ENCODE measurements at regions not wholly inside any gene's neighbourhood (a gene's known extent, or its start where the extent isn't known, plus 50 kb on each side); places are given as distances from the start of the nearest gene placed in this dataset.

GRCh38 chr3:31244929-31245817 lies 287.6 kb upstream of the STT3B start:
- Histone ChIP-seq H3K9me3 (ENCODE audit: low read length) (no peaks in the 10 kb centered on the region), H3K4me3 (ENCODE audit: low read length) (no peak overlapping the region), H2AFZ (ENCODE audit: low read depth, low read length) (no peak overlapping the region), H3K27me3 (ENCODE audit: insufficient read depth, low read length) (no peaks in the 10 kb centered on the region), H3K4me1 (ENCODE audit: insufficient read depth, low read length) (peaks cover 2% of the 10 kb centered on the region), H3K36me3 (ENCODE audit: insufficient read depth, low read length) (no peaks in the 10 kb centered on the region)

- H3K4me3 ChIP-seq (ENCODE audit: low read length), result no peak overlapping the region
- no peak overlapping the region for H2AFZ ChIP-seq (ENCODE audit: low read depth, low read length)
- H3K4me1 ChIP-seq (ENCODE audit: insufficient read depth, low read length), result peaks cover 2% of the 10 kb centered on the region
- H3K9me3 ChIP-seq (ENCODE audit: low read length), result no peaks in the 10 kb centered on the region
- H3K36me3 ChIP-seq (ENCODE audit: insufficient read depth, low read length), result no peaks in the 10 kb centered on the region
- H3K27me3 ChIP-seq (ENCODE audit: insufficient read depth, low read length), result no peaks in the 10 kb centered on the region
These were observed 286.2 kb upstream of the STT3B start for GRCh38 chr3:31246293-31247062.

GRCh38 chr3:31247063-31247447 lies 285.7 kb upstream of the STT3B start:
- Histone ChIP-seq H3K27me3 (ENCODE audit: insufficient read depth, low read length) (no peaks in the 10 kb centered on the region), H3K4me1 (ENCODE audit: insufficient read depth, low read length) (peaks cover 2% of the 10 kb centered on the region), H2AFZ (ENCODE audit: low read depth, low read length) (no peak overlapping the region), H3K36me3 (ENCODE audit: insufficient read depth, low read length) (no peaks in the 10 kb centered on the region), H3K9me3 (ENCODE audit: low read length) (no peaks in the 10 kb centered on the region), H3K4me3 (ENCODE audit: low read length) (no peak overlapping the region)

GRCh38 chr3:31247850-31248562 lies 284.7 kb upstream of the STT3B start:
- H3K27me3 ChIP-seq (ENCODE audit: insufficient read depth, low read length), result no peaks in the 10 kb centered on the region
- no peaks in the 10 kb centered on the region for H3K9me3 ChIP-seq (ENCODE audit: low read length)
- H3K4me1 ChIP-seq (ENCODE audit: insufficient read depth, low read length), result peaks cover 2% of the 10 kb centered on the region
- no peak overlapping the region for H3K4me3 ChIP-seq (ENCODE audit: low read length)
- H2AFZ ChIP-seq (ENCODE audit: low read depth, low read length), result no peak overlapping the region
- no peaks in the 10 kb centered on the region for H3K36me3 ChIP-seq (ENCODE audit: insufficient read depth, low read length)

- Histone ChIP-seq H3K4me3 (ENCODE audit: low read length) (no peak overlapping the region), H3K4me1 (ENCODE audit: insufficient read depth, low read length) (peaks cover 2% of the 10 kb centered on the region), H2AFZ (ENCODE audit: low read depth, low read length) (no peak overlapping the region), H3K36me3 (ENCODE audit: insufficient read depth, low read length) (no peaks in the 10 kb centered on the region), H3K27me3 (ENCODE audit: insufficient read depth, low read length) (no peaks in the 10 kb centered on the region), H3K9me3 (ENCODE audit: low read length) (no peaks in the 10 kb centered on the region)
These were observed 284.1 kb upstream of the STT3B start for GRCh38 chr3:31248563-31248992.

- no peaks in the 10 kb centered on the region for H3K27me3 ChIP-seq (ENCODE audit: insufficient read depth, low read length)
- no peaks in the 10 kb centered on the region for H3K36me3 ChIP-seq (ENCODE audit: insufficient read depth, low read length)
These were observed 283.2 kb upstream of the STT3B start for GRCh38 chr3:31249545-31249944.

GRCh38 chr3:31250116-31250777 lies 282.5 kb upstream of the STT3B start:
- H2AFZ ChIP-seq (ENCODE audit: low read depth, low read length), result no peak overlapping the region
- H3K36me3 ChIP-seq (ENCODE audit: insufficient read depth, low read length), result no peaks in the 10 kb centered on the region
- H3K4me1 ChIP-seq (ENCODE audit: insufficient read depth, low read length), result peaks cover 2% of the 10 kb centered on the region
- H3K27me3 ChIP-seq (ENCODE audit: insufficient read depth, low read length), result no peaks in the 10 kb centered on the region
- H3K4me3 ChIP-seq (ENCODE audit: low read length), result no peak overlapping the region
- no peaks in the 10 kb centered on the region for H3K9me3 ChIP-seq (ENCODE audit: low read length)

More at GRCh38 chr3:31249545-31249944, 283.2 kb upstream of the STT3B start:
- H3K9me3 ChIP-seq (ENCODE audit: low read length), result no peaks in the 10 kb centered on the region
- H2AFZ ChIP-seq (ENCODE audit: low read depth, low read length), result no peak overlapping the region
- H3K4me3 ChIP-seq (ENCODE audit: low read length), result no peak overlapping the region
- peaks cover 2% of the 10 kb centered on the region for H3K4me1 ChIP-seq (ENCODE audit: insufficient read depth, low read length)

- Histone ChIP-seq H3K36me3 (ENCODE audit: insufficient read depth, low read length) (no peaks in the 10 kb centered on the region), H3K9me3 (ENCODE audit: low read length) (no peaks in the 10 kb centered on the region), H3K4me3 (ENCODE audit: low read length) (no peak overlapping the region), H2AFZ (ENCODE audit: low read depth, low read length) (no peak overlapping the region), H3K27me3 (ENCODE audit: insufficient read depth, low read length) (no peaks in the 10 kb centered on the region), H3K4me1 (ENCODE audit: insufficient read depth, low read length) (peaks cover 2% of the 10 kb centered on the region)
These were observed 281.6 kb upstream of the STT3B start for GRCh38 chr3:31251083-31251482.

- no peaks in the 10 kb centered on the region for H3K4me1 ChIP-seq (ENCODE audit: insufficient read depth, low read length)
- H3K36me3 ChIP-seq (ENCODE audit: insufficient read depth, low read length), result no peaks in the 10 kb centered on the region
- H3K4me3 ChIP-seq (ENCODE audit: low read length), result no peak overlapping the region
These were observed 280.2 kb upstream of the STT3B start for GRCh38 chr3:31252216-31253185.

GRCh38 chr3:31253782-31254181 lies 278.9 kb upstream of the STT3B start:
- no peak overlapping the region for H3K4me3 ChIP-seq (ENCODE audit: low read length)
- no peaks in the 10 kb centered on the region for H3K9me3 ChIP-seq (ENCODE audit: low read length)
- no peaks in the 10 kb centered on the region for H3K27me3 ChIP-seq (ENCODE audit: insufficient read depth, low read length)

More at GRCh38 chr3:31252216-31253185, 280.2 kb upstream of the STT3B start:
- Histone ChIP-seq H3K27me3 (ENCODE audit: insufficient read depth, low read length) (no peaks in the 10 kb centered on the region), H3K9me3 (ENCODE audit: low read length) (no peaks in the 10 kb centered on the region), H2AFZ (ENCODE audit: low read depth, low read length) (no peak overlapping the region)

GRCh38 chr3:31254483-31254882 lies 278.2 kb upstream of the STT3B start:
- no peaks in the 10 kb centered on the region for H3K36me3 ChIP-seq (ENCODE audit: insufficient read depth, low read length)
- no peak overlapping the region for H3K4me3 ChIP-seq (ENCODE audit: low read length)
- H3K4me1 ChIP-seq (ENCODE audit: insufficient read depth, low read length), result no peaks in the 10 kb centered on the region
- no peaks in the 10 kb centered on the region for H3K27me3 ChIP-seq (ENCODE audit: insufficient read depth, low read length)
- no peaks in the 10 kb centered on the region for H3K9me3 ChIP-seq (ENCODE audit: low read length)
- H2AFZ ChIP-seq (ENCODE audit: low read depth, low read length), result no peak overlapping the region

More at GRCh38 chr3:31253782-31254181, 278.9 kb upstream of the STT3B start:
- H3K36me3 ChIP-seq (ENCODE audit: insufficient read depth, low read length), result no peaks in the 10 kb centered on the region
- H3K4me1 ChIP-seq (ENCODE audit: insufficient read depth, low read length), result no peaks in the 10 kb centered on the region
- no peak overlapping the region for H2AFZ ChIP-seq (ENCODE audit: low read depth, low read length)

Measured in neuron (in vitro differentiated cells).